ENCODE measurements at regions not wholly inside any gene's neighbourhood (a gene's known extent, or its start where the extent isn't known, plus 50 kb on each side); places are given as distances from the start of the nearest gene placed in this dataset.

DNA sequence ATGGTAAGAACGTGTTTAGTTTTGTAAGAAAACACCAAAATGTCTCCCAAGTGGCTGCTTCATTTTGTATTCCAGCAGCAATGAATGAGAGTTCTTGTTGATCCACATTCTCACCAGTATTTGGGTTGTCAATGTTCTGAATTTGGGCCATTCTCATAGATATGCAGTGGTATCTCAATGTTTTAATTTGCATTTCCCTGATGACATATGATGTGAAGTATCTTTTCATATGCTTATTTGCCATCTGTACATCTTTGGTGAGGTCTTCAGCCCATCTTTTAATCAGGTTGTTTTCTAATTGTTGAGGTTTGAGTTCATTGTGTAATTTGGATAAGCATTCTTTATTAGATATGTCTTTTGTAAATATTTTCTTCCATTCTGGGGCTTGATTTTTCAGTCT is 436.8 kb upstream of the IRAK1BP1 start:
- no peaks in the 10 kb centered on the region for H3K4me1 ChIP-seq (ENCODE audit: control insufficient read depth, insufficient read depth, low read depth, low read length)
- H3K9me3 ChIP-seq (ENCODE audit: control insufficient read depth, low read length), result no peaks in the 10 kb centered on the region
- no peak overlapping the region for H3K9ac ChIP-seq (ENCODE audit: low read length)
- no peaks in the 10 kb centered on the region for H3K79me1 ChIP-seq (replicated peaks; ENCODE audit: low read length, poor library complexity, severe bottlenecking)
- H3K36me3 ChIP-seq (ENCODE audit: control insufficient read depth in 1 of 2, insufficient read depth in 2 of 2, low read depth in 1 of 2, low read length in 2 of 2), result no peaks in the 10 kb centered on the region
- WGBS, result 55% methylated on average over 1 of the region's 1 CpG
- no peak overlapping the region for H3K14ac ChIP-seq (ENCODE audit: low read length in 2 of 2)
- no peaks in the 10 kb centered on the region for H3K27me3 ChIP-seq (ENCODE audit: control insufficient read depth in 1 of 2, insufficient read depth in 1 of 2, low read length in 2 of 2)
- no peak overlapping the region for H4K8ac ChIP-seq (ENCODE audit: low read length)
- H3K18ac ChIP-seq (ENCODE audit: low read depth in 1 of 2, low read length in 2 of 2), result no peak overlapping the region
- H4K91ac ChIP-seq (ENCODE audit: low read length), result no peak overlapping the region
- no peak overlapping the region for H3K4me2 ChIP-seq (ENCODE audit: low read length, poor library complexity, severe bottlenecking)
- H3K4me3 ChIP-seq (ENCODE audit: insufficient read depth in 1 of 2, low read depth in 1 of 2, low read length in 2 of 2), result no peak overlapping the region
- DNase-seq, result no peak
- H2BK15ac ChIP-seq (ENCODE audit: low read depth, poor library complexity, severe bottlenecking), result no peak overlapping the region
- H2BK12ac ChIP-seq (ENCODE audit: low read length in 2 of 2), result no peak overlapping the region
- no peak overlapping the region for H3K4ac ChIP-seq (ENCODE audit: low read depth in 1 of 2, low read length in 2 of 2)
- H3K23ac ChIP-seq (ENCODE audit: low read length in 2 of 2), result no peak overlapping the region
- H2AFZ ChIP-seq (ENCODE audit: low read depth, low read length), result no peak overlapping the region
- H2AK5ac ChIP-seq (ENCODE audit: low read length, severe bottlenecking), result no peak overlapping the region
- H3K27ac ChIP-seq (ENCODE audit: low read length, poor library complexity, severe bottlenecking), result no peak overlapping the region
- H2BK5ac ChIP-seq (ENCODE audit: low read depth, low read length, poor library complexity, severe bottlenecking), result no peak overlapping the region
- no peak overlapping the region for H2BK120ac ChIP-seq (ENCODE audit: low read depth, low read length)

DNA sequence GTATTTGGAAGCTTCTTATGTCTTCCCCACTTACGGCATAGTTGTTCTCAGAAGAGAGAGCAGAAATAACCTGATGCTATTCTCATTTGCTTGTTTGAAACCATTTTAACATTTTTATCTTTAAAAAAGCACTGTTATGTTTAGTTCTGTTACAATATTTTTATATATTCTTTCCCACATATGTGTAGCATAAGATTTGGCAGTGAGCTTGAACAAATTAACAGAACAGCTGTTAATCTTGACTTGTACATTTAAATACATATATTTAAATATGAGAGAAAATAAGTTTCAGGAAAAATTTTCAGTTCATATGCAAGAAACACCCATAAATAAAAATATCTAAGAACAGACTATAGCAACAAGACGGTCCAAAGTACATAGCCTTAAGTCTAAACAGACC is 431.7 kb upstream of the IRAK1BP1 start:
- H3K14ac ChIP-seq (ENCODE audit: low read length in 2 of 2), result no peak overlapping the region
- no peak for DNase-seq
- H4K91ac ChIP-seq (ENCODE audit: low read length), result no peak overlapping the region
- H2AFZ ChIP-seq (ENCODE audit: low read depth, low read length), result no peak overlapping the region
- H3K4me3 ChIP-seq (ENCODE audit: insufficient read depth in 1 of 2, low read depth in 1 of 2, low read length in 2 of 2), result no peak overlapping the region
- H3K23ac ChIP-seq (ENCODE audit: low read length in 2 of 2), result no peak overlapping the region
- H2BK15ac ChIP-seq (ENCODE audit: low read depth, poor library complexity, severe bottlenecking), result no peak overlapping the region
- no peak overlapping the region for H3K27ac ChIP-seq (ENCODE audit: low read length, poor library complexity, severe bottlenecking)
- no peaks in the 10 kb centered on the region for H3K36me3 ChIP-seq (ENCODE audit: control insufficient read depth in 1 of 2, insufficient read depth in 2 of 2, low read depth in 1 of 2, low read length in 2 of 2)
- H3K9me3 ChIP-seq (ENCODE audit: control insufficient read depth, low read length), result no peaks in the 10 kb centered on the region
- H3K4me1 ChIP-seq (ENCODE audit: control insufficient read depth, insufficient read depth, low read depth, low read length), result no peaks in the 10 kb centered on the region
- no peak overlapping the region for H3K9ac ChIP-seq (ENCODE audit: low read length)
- H3K79me1 ChIP-seq (replicated peaks; ENCODE audit: low read length, poor library complexity, severe bottlenecking), result no peaks in the 10 kb centered on the region
- no peak overlapping the region for H2BK5ac ChIP-seq (ENCODE audit: low read depth, low read length, poor library complexity, severe bottlenecking)
- H3K18ac ChIP-seq (ENCODE audit: low read depth in 1 of 2, low read length in 2 of 2), result no peak overlapping the region
- no peak overlapping the region for H2BK120ac ChIP-seq (ENCODE audit: low read depth, low read length)
- H2BK12ac ChIP-seq (ENCODE audit: low read length in 2 of 2), result no peak overlapping the region
- WGBS, result 83% methylated on average over 1 of the region's 2 CpGs
- H4K8ac ChIP-seq (ENCODE audit: low read length), result no peak overlapping the region
- no peak overlapping the region for H3K4ac ChIP-seq (ENCODE audit: low read depth in 1 of 2, low read length in 2 of 2)
- H3K27me3 ChIP-seq (ENCODE audit: control insufficient read depth in 1 of 2, insufficient read depth in 1 of 2, low read length in 2 of 2), result no peaks in the 10 kb centered on the region
- no peak overlapping the region for H2AK5ac ChIP-seq (ENCODE audit: low read length, severe bottlenecking)
- no peak overlapping the region for H3K4me2 ChIP-seq (ENCODE audit: low read length, poor library complexity, severe bottlenecking)

DNA sequence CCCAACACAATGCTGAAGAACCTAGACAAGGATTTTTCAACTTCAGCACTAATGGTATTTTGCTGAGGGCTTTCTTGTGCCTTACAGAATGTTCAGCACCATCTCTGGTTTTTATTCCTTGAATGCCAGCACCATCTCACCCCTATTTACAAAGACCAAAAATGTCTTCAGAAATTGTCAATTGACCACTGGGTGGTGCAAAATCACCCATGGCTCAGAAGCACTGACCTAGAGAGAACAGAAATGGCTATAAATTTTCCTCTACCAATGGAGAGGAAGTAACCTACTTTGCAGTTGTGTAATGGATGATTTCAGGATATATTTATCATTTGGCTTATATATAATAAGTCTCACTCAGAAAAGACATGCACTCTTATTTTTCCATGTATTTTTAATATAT is 431.0 kb upstream of the IRAK1BP1 start:
- no peak overlapping the region for H3K14ac ChIP-seq (ENCODE audit: low read length in 2 of 2)
- peak; percentile 16 for DNase-seq
- H3K4ac ChIP-seq (ENCODE audit: low read depth in 1 of 2, low read length in 2 of 2), result no peak overlapping the region
- H3K79me1 ChIP-seq (replicated peaks; ENCODE audit: low read length, poor library complexity, severe bottlenecking), result no peaks in the 10 kb centered on the region
- H3K27me3 ChIP-seq (ENCODE audit: control insufficient read depth in 1 of 2, insufficient read depth in 1 of 2, low read length in 2 of 2), result no peaks in the 10 kb centered on the region
- no peak overlapping the region for H2BK5ac ChIP-seq (ENCODE audit: low read depth, low read length, poor library complexity, severe bottlenecking)
- no peak overlapping the region for H4K8ac ChIP-seq (ENCODE audit: low read length)
- no peak overlapping the region for H2BK120ac ChIP-seq (ENCODE audit: low read depth, low read length)
- no peak overlapping the region for H2BK12ac ChIP-seq (ENCODE audit: low read length in 2 of 2)
- no peaks in the 10 kb centered on the region for H3K36me3 ChIP-seq (ENCODE audit: control insufficient read depth in 1 of 2, insufficient read depth in 2 of 2, low read depth in 1 of 2, low read length in 2 of 2)
- no peaks in the 10 kb centered on the region for H3K9me3 ChIP-seq (ENCODE audit: control insufficient read depth, low read length)
- H2AK5ac ChIP-seq (ENCODE audit: low read length, severe bottlenecking), result no peak overlapping the region
- H2AFZ ChIP-seq (ENCODE audit: low read depth, low read length), result no peak overlapping the region
- no peak overlapping the region for H4K91ac ChIP-seq (ENCODE audit: low read length)
- no peak overlapping the region for H3K4me3 ChIP-seq (ENCODE audit: insufficient read depth in 1 of 2, low read depth in 1 of 2, low read length in 2 of 2)
- no peak overlapping the region for H3K18ac ChIP-seq (ENCODE audit: low read depth in 1 of 2, low read length in 2 of 2)
- H3K23ac ChIP-seq (ENCODE audit: low read length in 2 of 2), result no peak overlapping the region
- no peak overlapping the region for H3K4me2 ChIP-seq (ENCODE audit: low read length, poor library complexity, severe bottlenecking)
- H2BK15ac ChIP-seq (ENCODE audit: low read depth, poor library complexity, severe bottlenecking), result no peak overlapping the region
- no peak overlapping the region for H3K27ac ChIP-seq (ENCODE audit: low read length, poor library complexity, severe bottlenecking)
- no peaks in the 10 kb centered on the region for H3K4me1 ChIP-seq (ENCODE audit: control insufficient read depth, insufficient read depth, low read depth, low read length)
- H3K9ac ChIP-seq (ENCODE audit: low read length), result no peak overlapping the region

GRCh38 chr6:78438135-78438534 is 429.2 kb upstream of the IRAK1BP1 start:
- H3K9me3 ChIP-seq (ENCODE audit: control insufficient read depth, low read length), result no peaks in the 10 kb centered on the region
- WGBS, result no CpG with 5 or more reads among the region's 2 CpGs
- no peak overlapping the region for H3K27ac ChIP-seq (ENCODE audit: low read length, poor library complexity, severe bottlenecking)
- no peak overlapping the region for H2BK120ac ChIP-seq (ENCODE audit: low read depth, low read length)
- no peak overlapping the region for H2BK5ac ChIP-seq (ENCODE audit: low read depth, low read length, poor library complexity, severe bottlenecking)
- no peaks in the 10 kb centered on the region for H3K4me1 ChIP-seq (ENCODE audit: control insufficient read depth, insufficient read depth, low read depth, low read length)
- no peak overlapping the region for H4K91ac ChIP-seq (ENCODE audit: low read length)
- H3K36me3 ChIP-seq (ENCODE audit: control insufficient read depth in 1 of 2, insufficient read depth in 2 of 2, low read depth in 1 of 2, low read length in 2 of 2), result no peaks in the 10 kb centered on the region
- H3K18ac ChIP-seq (ENCODE audit: low read depth in 1 of 2, low read length in 2 of 2), result no peak overlapping the region
- no peak overlapping the region for H3K14ac ChIP-seq (ENCODE audit: low read length in 2 of 2)
- H3K23ac ChIP-seq (ENCODE audit: low read length in 2 of 2), result no peak overlapping the region
- no peak overlapping the region for H3K4ac ChIP-seq (ENCODE audit: low read depth in 1 of 2, low read length in 2 of 2)
- no peak overlapping the region for H2BK12ac ChIP-seq (ENCODE audit: low read length in 2 of 2)
- DNase-seq, result no peak
- no peaks in the 10 kb centered on the region for H3K79me1 ChIP-seq (replicated peaks; ENCODE audit: low read length, poor library complexity, severe bottlenecking)
- no peak overlapping the region for H3K9ac ChIP-seq (ENCODE audit: low read length)
- H2BK15ac ChIP-seq (ENCODE audit: low read depth, poor library complexity, severe bottlenecking), result no peak overlapping the region
- H2AK5ac ChIP-seq (ENCODE audit: low read length, severe bottlenecking), result no peak overlapping the region
- no peak overlapping the region for H3K4me2 ChIP-seq (ENCODE audit: low read length, poor library complexity, severe bottlenecking)
- H3K4me3 ChIP-seq (ENCODE audit: insufficient read depth in 1 of 2, low read depth in 1 of 2, low read length in 2 of 2), result no peak overlapping the region
- no peak overlapping the region for H4K8ac ChIP-seq (ENCODE audit: low read length)
- no peaks in the 10 kb centered on the region for H3K27me3 ChIP-seq (ENCODE audit: control insufficient read depth in 1 of 2, insufficient read depth in 1 of 2, low read length in 2 of 2)
- H2AFZ ChIP-seq (ENCODE audit: low read depth, low read length), result no peak overlapping the region

All from mesenchymal stem cell (in vitro differentiated cells and primary cell).